GM12878 (cell line): ENCODE measurements at regions not wholly inside any gene's neighbourhood (a gene's known extent, or its start where the extent isn't known, plus 50 kb on each side); places are given as distances from the start of the nearest gene placed in this dataset.

Source experiments
- ATAC-seq: fragments of 200-7000 bp; cut with Tn5 transposase; 3 replicates; pipeline ENCODE4 v1.9.1; 2020; ENCODE audit warnings: mild to moderate bottlenecking, moderate library complexity
- BruUV-seq: library from RNA; stranded (reverse); fragments of 400-500 nt; replicated peaks from 2 replicates; lab custom pipeline; 2021; lab: Mats Ljungman, UMichigan
- CTCF ChIA-PET: fragments of 300-600 bp; sonication (Branson Sonifier 250); formaldehyde crosslinking; extraction: SDS; loops from one replicate; lab custom pipeline; 2021; ENCODE audit warnings: inconsistent platforms; lab: Yijun Ruan, JAX
- POLR2A ChIA-PET: fragments of 350-600 bp; formaldehyde crosslinking; extraction: SDS; loops from one replicate; lab custom pipeline; 2021; ENCODE audit warnings: inconsistent platforms; lab: Charles Lee
- RAD21 ChIA-PET: fragments of 300-600 bp; sonication (Branson Sonifier 250); formaldehyde crosslinking; loops from one replicate; lab custom pipeline; 2023; ENCODE audit warnings: antibody characterized with exemption; ENCODE audit not compliant: unreplicated experiment; lab: Charles Lee
- SMC1A ChIA-PET: fragments of 300-600 bp; sonication (Branson Sonifier 250); formaldehyde crosslinking; loops from one replicate; lab custom pipeline; 2023; ENCODE audit not compliant: unreplicated experiment, uncharacterized antibody; lab: Charles Lee
- DNase-seq: peaks from one replicate; pipeline ENCODE4 v3.0.0-alpha.2; 2011; ENCODE audit warnings: low read depth, low spot score
- FAIRE-seq: peaks from 3 replicates; lab custom pipeline; 2011; peaks lifted over from hg19 to GRCh38; lab: Jason Lieb, UNC
- H2AFZ ChIP-seq: 2 replicates; pipeline ENCODE4 v1.6.0; 2011; ENCODE audit warnings: low read depth, low read length, control low read depth; ENCODE audit not compliant: control insufficient read depth
- H3K27ac ChIP-seq: 2 replicates; pipeline ENCODE4 v1.5.1; 2011; ENCODE audit warnings: control low read depth; ENCODE audit not compliant: control insufficient read depth, insufficient read depth
- H3K27me3 ChIP-seq, 2 experiments: replicated peaks in 1 of 2; 2 replicates each; pipeline versions ENCODE4 v1.6.0 to v1.6.1; 2011; ENCODE audit warnings: low read length in 1 of 2; ENCODE audit not compliant: control insufficient read depth in 2 of 2, insufficient read depth in 2 of 2
- H3K36me3 ChIP-seq, 2 experiments: 2 replicates each; pipeline ENCODE4 v1.5.1; 2011; ENCODE audit warnings: low read length in 1 of 2; ENCODE audit not compliant: control insufficient read depth in 2 of 2, insufficient read depth in 2 of 2
- H3K4me1 ChIP-seq: 2 replicates; pipeline ENCODE4 v1.6.1; 2011; ENCODE audit warnings: mild to moderate bottlenecking, low read length, moderate library complexity, mixed read lengths; ENCODE audit not compliant: control insufficient read depth, insufficient read depth
- H3K4me2 ChIP-seq: 2 replicates; pipeline ENCODE4 v1.6.0; 2011; ENCODE audit warnings: control low read depth; ENCODE audit not compliant: control insufficient read depth, insufficient read depth
- H3K4me3 ChIP-seq: fragments of 200-600 bp; sonication (generic); 2 replicates; pipeline ENCODE4 v1.5.1; 2016
- H3K79me2 ChIP-seq: 2 replicates; pipeline ENCODE4 v1.6.0; 2011; ENCODE audit warnings: low read length; ENCODE audit not compliant: control insufficient read depth, insufficient read depth
- H3K9ac ChIP-seq: 2 replicates; pipeline ENCODE4 v1.8.0; 2011; ENCODE audit warnings: low read length, control low read depth, mixed read lengths; ENCODE audit not compliant: control insufficient read depth, insufficient read depth
- H3K9me3 ChIP-seq: replicated peaks from 3 replicates; pipeline ENCODE4 v1.5.1; 2011; ENCODE audit warnings: mild to moderate bottlenecking, low read length; ENCODE audit not compliant: control insufficient read depth, insufficient read depth
- H4K20me1 ChIP-seq: 2 replicates; pipeline ENCODE4 v1.6.0; 2011; ENCODE audit not compliant: control insufficient read depth, insufficient read depth
- CBX3 ChIP-seq: fragments of 200-600 bp; sonication (generic); IDR thresholded peaks from 2 replicates; pipeline ENCODE4 v1.6.1; 2016; ENCODE audit warnings: low read depth, borderline replicate concordance
- CEBPZ ChIP-seq: fragments of 150-350 bp; IDR thresholded peaks from 2 replicates; pipeline ENCODE4 v1.6.1; 2016; ENCODE audit warnings: low read depth, low read length
- CHD2 ChIP-seq: IDR thresholded peaks from 2 replicates; pipeline ENCODE4 v1.6.1; 2011; ENCODE audit warnings: low read depth, low read length, improper control_type of control experiment, borderline replicate concordance
- CHD4 ChIP-seq: fragments of 200-600 bp; sonication (generic); IDR thresholded peaks from 2 replicates; pipeline ENCODE4 v1.6.1; 2016; ENCODE audit warnings: mild to moderate bottlenecking
- E2F4 ChIP-seq: IDR thresholded peaks from 2 replicates; pipeline ENCODE4 v1.6.1; 2012; ENCODE audit warnings: low read depth, low read length, improper control_type of control experiment
- ELK1 ChIP-seq: IDR thresholded peaks from 2 replicates; pipeline ENCODE4 v1.6.1; 2012; ENCODE audit warnings: low read depth, low read length, improper control_type of control experiment
- HDAC2 ChIP-seq: fragments of 200-600 bp; sonication (generic); IDR thresholded peaks from 2 replicates; pipeline ENCODE4 v1.6.1; 2017
- NR2F1 ChIP-seq: fragments of 450-650 bp; conservative IDR thresholded peaks from 2 replicates; pipeline ENCODE4 v1.6.1; 2017; ENCODE audit warnings: mild to moderate bottlenecking
- SMC3 ChIP-seq: IDR thresholded peaks from 2 replicates; pipeline ENCODE4 v1.6.1; 2011; ENCODE audit warnings: low read length, improper control_type of control experiment, borderline replicate concordance
- TAF1 ChIP-seq: IDR thresholded peaks from 2 replicates; pipeline ENCODE4 v1.6.1; 2011; ENCODE audit warnings: mild to moderate bottlenecking, low read depth, low read length, borderline replicate concordance
- ZBTB33 ChIP-seq: fragments of 450-650 bp; IDR thresholded peaks from 2 replicates; pipeline ENCODE4 v1.6.1; 2017; ENCODE audit warnings: mild to moderate bottlenecking
- WGBS: methylation state at CpG from one replicate; pipeline ENCODE4 v1.1.6; 2016; ENCODE audit warnings: low lambda C conversion rate; ENCODE audit not compliant: insufficient replicate concordance, insufficient coverage; ENCODE audit errors: missing lambda C conversion rate; 5-methylcytosine and 5-hydroxymethylcytosine counted together
- in situ Hi-C: fragments of 300-500 bp; cut with MboI; formaldehyde crosslinking; loops from 9 replicates; pipeline ENCODE4 v1.14.3; 2018; ENCODE audit warnings: mixed read lengths
- intact Hi-C: fragments of 100-400 bp; cut with micrococcal nuclease; formaldehyde crosslinking; loops from one replicate; pipeline ENCODE4 v1.14.2; 2022; ENCODE audit not compliant: unreplicated experiment

GRCh38 chr13:55483626-55484158 is 1657.0 kb upstream of the PRR20A start (continued):
- TF ChIP-seq CEBPZ (no peak), HDAC2 (no peak)

- RAD21 ChIA-PET, result no interaction called here
- no peak for FAIRE-seq
- H3K27ac ChIP-seq, result no peak overlapping the region
- TF ChIP-seq ZBTB33 (no peak), NR2F1 (no peak), ELK1 (no peak), SMC3 (no peak), TAF1 (no peak), CEBPZ (no peak), E2F4 (no peak), CHD4 (no peak), CHD2 (no peak), CBX3 (no peak)
Measured at GRCh38 chr13:55493297-55493696, 1647.4 kb upstream of the PRR20A start.

More at GRCh38 chr13:55493297-55493696, 1647.4 kb upstream of the PRR20A start:
- H3K36me3 ChIP-seq, result no peaks in the 10 kb centered on the region
- no peaks in the 10 kb centered on the region for H3K4me1 ChIP-seq
- H2AFZ ChIP-seq, result no peak overlapping the region
- H3K4me3 ChIP-seq, result no peak overlapping the region
- ChIA-PET SMC1A (no interaction called here), CTCF (no interaction called here), POLR2A (no interaction called here)
- H3K9ac ChIP-seq, result no peak overlapping the region
- 15% methylated on average over 3 of the region's 3 CpGs for WGBS
- in situ Hi-C loops, result no loop called here
- no peak overlapping the region for H3K4me2 ChIP-seq
- no peaks in the 10 kb centered on the region for H4K20me1 ChIP-seq
- BruUV-seq, result no TSS peak
- no peak for DNase-seq
- intact Hi-C loops, result no loop called here
- no peaks in the 10 kb centered on the region for H3K79me2 ChIP-seq
- no peak for ATAC-seq
- H3K27me3 ChIP-seq, result no peaks in the 10 kb centered on the region
- H3K9me3 ChIP-seq, result no peaks in the 10 kb centered on the region
